OCI-LY3 (cell line): ENCODE measurements at regions not wholly inside any gene's neighbourhood (a gene's known extent, or its start where the extent isn't known, plus 50 kb on each side); places are given as distances from the start of the nearest gene placed in this dataset.
A peak's percentile ranks its signal among the peaks of the same experiment; 100 is the strongest.

Experiments
- H2AFZ ChIP-seq: fragments of 200-600, 300-600 bp; shearing (Covaris generic); 2 replicates; pipeline ENCODE4 v1.6.0; 2014; ENCODE audit warnings: antibody characterized with exemption, low read depth, low read length
- H3K27ac ChIP-seq: fragments of 200-600, 300-600 bp; sonication (generic); 2 replicates; pipeline ENCODE4 v1.5.1; 2014; ENCODE audit warnings: mild to moderate bottlenecking, low read length, moderate library complexity, mixed read lengths
- H3K27me3 ChIP-seq: fragments of 200-600, 300-600 bp; sonication (generic); 2 replicates; pipeline ENCODE4 v1.6.1; 2014; ENCODE audit warnings: low read depth, low read length, mixed read lengths
- H3K36me3 ChIP-seq: fragments of 200-600, 300-600 bp; sonication (generic); replicated peaks from 2 replicates; pipeline ENCODE3; 2014; ENCODE audit warnings: low read depth, low read length, mixed read lengths
- H3K4me1 ChIP-seq: fragments of 300-600, 200-600 bp; sonication (generic); 2 replicates; pipeline ENCODE4 v1.6.1; 2014; ENCODE audit warnings: low read length, mixed read lengths
- H3K4me2 ChIP-seq: fragments of 200-600, 300-600 bp; sonication (generic); 2 replicates; pipeline ENCODE4 v1.6.1; 2014; ENCODE audit warnings: low read length, mixed read lengths
- H3K4me3 ChIP-seq: fragments of 300-600, 200-600 bp; sonication (generic); 2 replicates; pipeline ENCODE4 v1.5.1; 2014; ENCODE audit warnings: antibody characterized with exemption, mild to moderate bottlenecking, low read length, moderate library complexity
- H3K79me2 ChIP-seq: fragments of 300-600, 200-600 bp; shearing (Covaris generic); 2 replicates; pipeline ENCODE4 v1.6.1; 2014; ENCODE audit warnings: mild to moderate bottlenecking, low read length, mixed read lengths
- H3K9ac ChIP-seq: fragments of 300-600, 200-600 bp; shearing (Covaris generic); 2 replicates; pipeline ENCODE4 v1.6.0; 2014; ENCODE audit warnings: mild to moderate bottlenecking, low read length, moderate library complexity
- H3K9me3 ChIP-seq: fragments of 200-600, 300-600 bp; shearing (Covaris generic); 2 replicates; pipeline ENCODE4 v1.6.1; 2014; ENCODE audit warnings: low read length, mixed read lengths; ENCODE audit not compliant: insufficient read depth
- H4K20me1 ChIP-seq: fragments of 200-600, 300-600 bp; sonication (generic); 2 replicates; pipeline ENCODE4 v1.6.1; 2016; ENCODE audit warnings: low read length, mixed read lengths; ENCODE audit not compliant: insufficient read depth
- CTCF ChIP-seq: fragments of 200-600, 300-600 bp; sonication (generic); IDR thresholded peaks from 2 replicates; pipeline ENCODE4 v1.5.1; 2014; ENCODE audit warnings: antibody characterized with exemption, low read length, low read depth
- EZH2phosphoT487 ChIP-seq: fragments of 200-600 bp; shearing (Covaris generic); IDR thresholded peaks from 2 replicates; pipeline ENCODE4 v1.6.1; 2018; ENCODE audit warnings: antibody characterized with exemption, mixed run types, low read depth

- Histone ChIP-seq H2AFZ (no peak overlapping the region), H3K36me3 (no peaks in the 10 kb centered on the region), H4K20me1 (no peaks in the 10 kb centered on the region), H3K4me2 (no peak overlapping the region), H3K9ac (no peak overlapping the region), H3K27me3 (no peaks in the 10 kb centered on the region), H3K9me3 (no peaks in the 10 kb centered on the region), H3K4me1 (no peaks in the 10 kb centered on the region), H3K4me3 (no peak overlapping the region), H3K79me2 (no peaks in the 10 kb centered on the region), H3K27ac (no peak overlapping the region)
- TF ChIP-seq EZH2phosphoT487 (no peak), CTCF (no peak)
Observed at GRCh38 chr12:67475725-67476124, 172.8 kb upstream of the DYRK2 start.

- H3K9ac ChIP-seq: no peak overlapping the region
- TF ChIP-seq EZH2phosphoT487 (no peak), CTCF (no peak)
- H2AFZ ChIP-seq: no peak overlapping the region
- peaks cover 10% of the 10 kb centered on the region for H3K4me1 ChIP-seq
- H3K36me3 ChIP-seq: no peaks in the 10 kb centered on the region
- no peaks in the 10 kb centered on the region for H3K27me3 ChIP-seq
- H3K79me2 ChIP-seq: no peaks in the 10 kb centered on the region
- H4K20me1 ChIP-seq: no peaks in the 10 kb centered on the region
- no peak overlapping the region for H3K4me3 ChIP-seq
- H3K9me3 ChIP-seq: no peaks in the 10 kb centered on the region
- no peak overlapping the region for H3K4me2 ChIP-seq
- no peak overlapping the region for H3K27ac ChIP-seq
Observed at GRCh38 chr12:67477681-67478265, 170.8 kb upstream of the DYRK2 start.

- Histone ChIP-seq H3K4me1 (peaks cover 34% of the 10 kb centered on the region), H3K36me3 (peaks cover 5% of the 10 kb centered on the region), H2AFZ (no peak overlapping the region), H3K79me2 (no peaks in the 10 kb centered on the region), H3K4me3 (no peak overlapping the region), H3K9ac (no peak overlapping the region), H3K9me3 (0 out of 2 replicates have a peak, but pooled peaks cover 8% of the 10 kb centered on the region), H3K4me2 (peak overlapping the region; percentile 29), H4K20me1 (no peaks in the 10 kb centered on the region), H3K27me3 (no peaks in the 10 kb centered on the region), H3K27ac (peak overlapping the region; percentile 39; the same call in 1 of the 2 replicates)
- TF ChIP-seq CTCF (no peak), EZH2phosphoT487 (no peak)
Observed at GRCh38 chr12:67482751-67483661, 165.5 kb upstream of the DYRK2 start.

- peak overlapping the region; percentile 39 for H3K27ac ChIP-seq
- H3K27me3 ChIP-seq: no peaks in the 10 kb centered on the region
- H2AFZ ChIP-seq: no peak overlapping the region
- H3K4me3 ChIP-seq: no peak overlapping the region
- H3K9ac ChIP-seq: no peak overlapping the region
- H3K79me2 ChIP-seq: no peaks in the 10 kb centered on the region
- H4K20me1 ChIP-seq: no peaks in the 10 kb centered on the region
- 0 out of 2 replicates have a peak, but pooled peaks cover 8% of the 10 kb centered on the region for H3K9me3 ChIP-seq
- H3K4me1 ChIP-seq: peaks cover 34% of the 10 kb centered on the region
- peaks cover 5% of the 10 kb centered on the region for H3K36me3 ChIP-seq
- H3K4me2 ChIP-seq: peak overlapping the region; percentile 29; the same call in 1 of the 2 replicates
- TF ChIP-seq EZH2phosphoT487: no peak
Observed at GRCh38 chr12:67483871-67484554, 164.5 kb upstream of the DYRK2 start.
